Kidney (tissue), 13 donors: ENCODE measurements at regions not wholly inside any gene's neighbourhood (a gene's known extent, or its start where the extent isn't known, plus 50 kb on each side); places are given as distances from the start of the nearest gene placed in this dataset.

Experiments used
- DNase-seq, 5 donors: peaks; one replicate each; pipeline ENCODE4 v3.0.0-alpha.2; 2013 to 2020
- FAIRE-seq: peaks from 2 replicates; lab custom pipeline; 2012; peaks lifted over from hg19 to GRCh38; lab: Jason Lieb, UNC
- H3K27ac ChIP-seq, 2 donors: one replicate each; pipeline ENCODE4 v1.7.0; 2013; ENCODE audit warnings: low read depth in 2 of 2, low read length in 2 of 2, inconsistent platforms in 1 of 2
- H3K27me3 ChIP-seq: one replicate; pipeline ENCODE4 v1.7.1; 2013; ENCODE audit warnings: low read length, inconsistent platforms; ENCODE audit not compliant: control insufficient read depth, insufficient read depth
- H3K36me3 ChIP-seq, 3 donors: one replicate each; pipeline versions ENCODE4 v1.7.0 to v1.7.1; 2013; ENCODE audit warnings: low read length in 3 of 3, control low read depth in 1 of 3, inconsistent platforms in 1 of 3; ENCODE audit not compliant: insufficient read depth in 3 of 3, control insufficient read depth in 2 of 3
- H3K4me1 ChIP-seq, 3 donors: one replicate each; pipeline versions ENCODE4 v1.7.0 to v1.7.1; 2013; ENCODE audit warnings: low read length in 3 of 3, inconsistent platforms in 1 of 3, low read depth in 1 of 3; ENCODE audit not compliant: control insufficient read depth in 2 of 3, insufficient read depth in 2 of 3
- H3K4me3 ChIP-seq, 3 donors: one replicate each; pipeline versions ENCODE4 v1.7.0 to v1.8.1; 2013; ENCODE audit warnings: low read length in 3 of 3, control low read depth in 1 of 3, inconsistent platforms in 1 of 3
- H3K9ac ChIP-seq, 3 donors: one replicate each; pipeline versions ENCODE4 v1.7.0 to v1.7.1; 2013; ENCODE audit warnings: low read length in 3 of 3, control low read depth in 1 of 3, inconsistent platforms in 1 of 3
- H3K9me3 ChIP-seq, 3 donors: one replicate each; pipeline versions ENCODE4 v1.7.0 to v1.7.1; 2013; ENCODE audit warnings: low read length in 3 of 3, control low read depth in 1 of 3, inconsistent platforms in 1 of 3; ENCODE audit not compliant: control insufficient read depth in 2 of 3, insufficient read depth in 1 of 3
- intact Hi-C: fragments of 100-400 bp; cut with DNase I; formaldehyde crosslinking; loops from one replicate; pipeline ENCODE4 v1.11.1; 2022
- TF ChIP-seq, protein P1 (sequence below): IDR thresholded peaks from 3 replicates; pipeline ENCODE4 v1.5.1; 2012; ENCODE audit warnings: mild to moderate bottlenecking, moderate library complexity, borderline replicate concordance; ENCODE audit not compliant: insufficient read depth; ENCODE audit errors: extremely low read depth
- donor health status: control.
- donor health status: control.
- donor health status: control.
- donor health status: control.
- donor health status: control.
- donor health status: DM: yes; HTN: yes; CAD: no.
- donor health status: Normal renal cell carcinoma (clear cell type).

- FAIRE-seq (no peak), DNase-seq (no peak)
- H3K27me3 ChIP-seq = no peaks in the 10 kb centered on the region
- no peak overlapping the region for H3K9ac ChIP-seq
- H3K9me3 ChIP-seq = no peaks in the 10 kb centered on the region
- no peaks in the 10 kb centered on the region for H3K36me3 ChIP-seq
- H3K27ac ChIP-seq = no peak overlapping the region
- TF ChIP-seq, protein P1, sequence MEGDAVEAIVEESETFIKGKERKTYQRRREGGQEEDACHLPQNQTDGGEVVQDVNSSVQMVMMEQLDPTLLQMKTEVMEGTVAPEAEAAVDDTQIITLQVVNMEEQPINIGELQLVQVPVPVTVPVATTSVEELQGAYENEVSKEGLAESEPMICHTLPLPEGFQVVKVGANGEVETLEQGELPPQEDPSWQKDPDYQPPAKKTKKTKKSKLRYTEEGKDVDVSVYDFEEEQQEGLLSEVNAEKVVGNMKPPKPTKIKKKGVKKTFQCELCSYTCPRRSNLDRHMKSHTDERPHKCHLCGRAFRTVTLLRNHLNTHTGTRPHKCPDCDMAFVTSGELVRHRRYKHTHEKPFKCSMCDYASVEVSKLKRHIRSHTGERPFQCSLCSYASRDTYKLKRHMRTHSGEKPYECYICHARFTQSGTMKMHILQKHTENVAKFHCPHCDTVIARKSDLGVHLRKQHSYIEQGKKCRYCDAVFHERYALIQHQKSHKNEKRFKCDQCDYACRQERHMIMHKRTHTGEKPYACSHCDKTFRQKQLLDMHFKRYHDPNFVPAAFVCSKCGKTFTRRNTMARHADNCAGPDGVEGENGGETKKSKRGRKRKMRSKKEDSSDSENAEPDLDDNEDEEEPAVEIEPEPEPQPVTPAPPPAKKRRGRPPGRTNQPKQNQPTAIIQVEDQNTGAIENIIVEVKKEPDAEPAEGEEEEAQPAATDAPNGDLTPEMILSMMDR = no peak
- no peaks in the 10 kb centered on the region for H3K4me1 ChIP-seq
- intact Hi-C loops = no loop called here
- no peak overlapping the region for H3K4me3 ChIP-seq
Measured at GRCh38 chr15:26098801-26099200, 235.7 kb upstream of the ATP10A start.

- no peak overlapping the region for H3K4me3 ChIP-seq
- no peaks in the 10 kb centered on the region for H3K9me3 ChIP-seq
- no peak for FAIRE-seq
- intact Hi-C loops = no loop called here
- H3K9ac ChIP-seq = no peak overlapping the region
- no peaks in the 10 kb centered on the region for H3K4me1 ChIP-seq
- no peaks in the 10 kb centered on the region for H3K36me3 ChIP-seq
- H3K27me3 ChIP-seq = no peaks in the 10 kb centered on the region
- TF ChIP-seq, protein P1 = no peak
- no peak for DNase-seq
- H3K27ac ChIP-seq = no peak overlapping the region
Measured at GRCh38 chr15:26097216-26097615, 234.1 kb upstream of the ATP10A start.

DNA sequence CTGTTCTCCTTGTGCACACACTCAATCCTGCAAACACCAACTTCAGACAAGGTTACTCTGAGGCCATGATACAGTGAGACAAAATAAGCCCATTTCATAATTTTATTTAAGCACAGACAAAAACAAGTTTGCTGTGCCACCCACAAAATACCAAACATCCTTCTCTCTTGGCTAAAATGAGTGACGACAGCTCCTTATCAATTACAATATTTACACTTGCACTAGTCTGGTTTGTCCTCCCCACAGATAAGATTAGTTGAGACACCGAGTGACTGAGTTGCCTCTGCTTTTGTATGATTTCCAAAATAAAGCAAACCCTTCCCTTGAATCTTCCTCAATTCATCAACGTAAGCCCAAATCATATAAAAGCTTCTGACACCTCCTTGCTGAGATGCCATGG, 233.5 kb upstream of the ATP10A start:
- Histone ChIP-seq H3K27me3 (no peaks in the 10 kb centered on the region), H3K4me3 (no peak overlapping the region), H3K27ac (no peak overlapping the region), H3K36me3 (no peaks in the 10 kb centered on the region), H3K9ac (no peak overlapping the region), H3K9me3 (no peaks in the 10 kb centered on the region), H3K4me1 (no peaks in the 10 kb centered on the region)
- no peak for DNase-seq
- TF ChIP-seq, protein P1 = no peak
- no peak for FAIRE-seq
- intact Hi-C loops = no loop called here

- intact Hi-C loops = no loop called here
- Histone ChIP-seq H3K4me1 (no peaks in the 10 kb centered on the region), H3K27me3 (no peaks in the 10 kb centered on the region), H3K27ac (no peak overlapping the region), H3K36me3 (no peaks in the 10 kb centered on the region), H3K9ac (no peak overlapping the region), H3K4me3 (no peak overlapping the region), H3K9me3 (no peaks in the 10 kb centered on the region)
- DNase-seq = peak in 2 of 5 donors; percentile 9 to 50
- FAIRE-seq = no peak
- TF ChIP-seq, protein P1 = no peak
Measured at GRCh38 chr15:26095710-26096330, 232.7 kb upstream of the ATP10A start.
